22Rv1 (cell line): ENCODE measurements at regions not wholly inside any gene's neighbourhood (a gene's known extent, or its start where the extent isn't known, plus 50 kb on each side); places are given as distances from the start of the nearest gene placed in this dataset.

Experiments
- H3K27ac ChIP-seq: fragments of 450-650 bp; 2 replicates; pipeline ENCODE4 v1.5.1; 2017
- ZFX ChIP-seq: fragments of 450-650 bp; IDR thresholded peaks from 2 replicates; pipeline ENCODE4 v1.6.1; 2017; ENCODE audit warnings: antibody characterized with exemption, borderline replicate concordance
- TF ChIP-seq, protein P1 (sequence below): fragments of 450-650 bp; IDR thresholded peaks from 2 replicates; pipeline ENCODE4 v1.5.1; 2017; ENCODE audit warnings: mild to moderate bottlenecking

DNA sequence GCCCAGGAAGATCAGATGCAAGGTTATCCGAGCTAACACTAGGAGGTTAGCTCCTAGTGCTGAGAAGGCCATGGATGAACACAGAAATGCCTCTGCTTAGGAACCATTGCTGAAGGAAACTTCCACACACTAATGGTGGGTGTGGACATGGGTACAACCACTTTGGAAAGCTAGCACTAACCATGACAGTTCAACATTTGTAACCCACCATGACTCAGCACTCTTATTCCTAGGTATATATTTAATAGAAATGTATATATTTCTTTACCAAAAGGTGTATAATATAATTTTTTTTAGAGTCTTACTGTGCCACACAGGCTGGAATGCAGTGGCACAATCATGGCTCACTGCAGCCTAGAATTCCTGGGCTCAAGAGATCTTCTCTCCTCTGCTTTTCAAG, 85.3 kb upstream of the BTBD3 start:
- TF ChIP-seq ZFX: no peak
- TF ChIP-seq, protein P1, sequence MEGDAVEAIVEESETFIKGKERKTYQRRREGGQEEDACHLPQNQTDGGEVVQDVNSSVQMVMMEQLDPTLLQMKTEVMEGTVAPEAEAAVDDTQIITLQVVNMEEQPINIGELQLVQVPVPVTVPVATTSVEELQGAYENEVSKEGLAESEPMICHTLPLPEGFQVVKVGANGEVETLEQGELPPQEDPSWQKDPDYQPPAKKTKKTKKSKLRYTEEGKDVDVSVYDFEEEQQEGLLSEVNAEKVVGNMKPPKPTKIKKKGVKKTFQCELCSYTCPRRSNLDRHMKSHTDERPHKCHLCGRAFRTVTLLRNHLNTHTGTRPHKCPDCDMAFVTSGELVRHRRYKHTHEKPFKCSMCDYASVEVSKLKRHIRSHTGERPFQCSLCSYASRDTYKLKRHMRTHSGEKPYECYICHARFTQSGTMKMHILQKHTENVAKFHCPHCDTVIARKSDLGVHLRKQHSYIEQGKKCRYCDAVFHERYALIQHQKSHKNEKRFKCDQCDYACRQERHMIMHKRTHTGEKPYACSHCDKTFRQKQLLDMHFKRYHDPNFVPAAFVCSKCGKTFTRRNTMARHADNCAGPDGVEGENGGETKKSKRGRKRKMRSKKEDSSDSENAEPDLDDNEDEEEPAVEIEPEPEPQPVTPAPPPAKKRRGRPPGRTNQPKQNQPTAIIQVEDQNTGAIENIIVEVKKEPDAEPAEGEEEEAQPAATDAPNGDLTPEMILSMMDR: no peak
- H3K27ac ChIP-seq: no peak overlapping the region

DNA sequence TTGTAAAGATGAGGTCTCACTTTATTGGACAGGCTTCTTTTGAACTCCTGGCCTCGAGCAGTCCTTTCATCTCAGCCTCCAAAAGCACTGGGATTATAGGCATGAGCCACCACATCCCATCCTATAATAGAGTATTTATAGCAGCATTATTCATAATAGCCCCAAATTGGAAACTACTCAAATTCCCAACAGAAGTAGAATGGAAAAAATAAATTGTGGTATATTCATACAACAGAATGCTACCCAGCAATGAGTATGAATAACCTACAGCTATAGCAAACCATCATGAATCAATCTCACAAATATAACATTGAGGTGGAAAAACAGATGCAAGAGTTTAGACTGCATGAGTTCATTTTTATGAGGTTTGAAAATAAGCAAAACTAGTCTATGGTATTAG, 84.8 kb upstream of the BTBD3 start:
- H3K27ac ChIP-seq: no peak overlapping the region
- TF ChIP-seq, protein P1: no peak
- TF ChIP-seq ZFX: no peak

DNA sequence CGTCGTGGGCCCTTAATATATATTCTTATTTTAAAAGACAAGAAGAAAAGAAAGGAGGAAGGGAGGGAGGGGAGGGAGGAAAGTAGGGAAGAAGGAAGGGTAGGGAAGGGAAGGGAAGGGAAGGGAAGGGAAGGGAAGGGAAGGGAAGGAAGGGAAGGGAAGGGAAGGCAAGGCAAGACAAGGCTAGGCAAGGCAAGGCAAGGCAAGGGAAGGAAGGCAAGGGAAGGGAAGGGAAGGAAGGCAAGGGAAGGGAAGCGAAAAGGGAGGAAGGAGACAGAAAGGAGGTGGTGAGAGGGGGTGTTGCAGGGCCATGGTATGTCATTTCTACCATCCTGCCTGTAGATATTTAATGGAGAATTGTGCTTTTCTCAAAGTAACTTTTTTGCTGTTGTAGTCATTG, 83.9 kb upstream of the BTBD3 start:
- H3K27ac ChIP-seq: no peak overlapping the region
- no peak for TF ChIP-seq ZFX
- TF ChIP-seq, protein P1: no peak

DNA sequence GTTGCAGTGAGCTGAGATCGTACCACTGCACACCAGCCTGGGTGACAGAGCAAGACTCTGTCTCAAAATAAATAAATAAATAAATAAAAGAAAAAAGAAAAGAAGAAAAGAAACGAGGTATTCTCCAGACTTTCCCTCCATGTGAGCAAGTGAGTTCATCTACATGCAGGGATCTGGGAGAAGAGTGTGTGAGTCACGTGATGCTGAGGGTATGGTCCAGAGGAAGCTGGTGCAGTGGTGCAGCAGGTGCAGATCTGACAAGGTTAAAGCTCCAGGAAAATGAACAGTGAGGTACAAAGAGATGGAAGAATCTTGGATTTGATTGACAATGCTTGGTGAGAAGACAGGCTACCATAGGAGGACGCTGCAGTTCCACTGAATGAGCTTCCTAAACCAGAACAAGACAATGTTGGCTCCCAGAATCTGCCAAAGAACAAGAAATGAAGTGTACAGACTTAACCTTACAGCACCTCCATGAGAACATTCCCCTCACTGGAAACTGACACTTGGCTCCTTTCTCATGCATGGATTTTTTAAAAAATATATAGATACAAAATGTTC, 79.5 kb upstream of the BTBD3 start:
- TF ChIP-seq, protein P1: no peak
- TF ChIP-seq ZFX: no peak
- H3K27ac ChIP-seq: no peak overlapping the region

DNA sequence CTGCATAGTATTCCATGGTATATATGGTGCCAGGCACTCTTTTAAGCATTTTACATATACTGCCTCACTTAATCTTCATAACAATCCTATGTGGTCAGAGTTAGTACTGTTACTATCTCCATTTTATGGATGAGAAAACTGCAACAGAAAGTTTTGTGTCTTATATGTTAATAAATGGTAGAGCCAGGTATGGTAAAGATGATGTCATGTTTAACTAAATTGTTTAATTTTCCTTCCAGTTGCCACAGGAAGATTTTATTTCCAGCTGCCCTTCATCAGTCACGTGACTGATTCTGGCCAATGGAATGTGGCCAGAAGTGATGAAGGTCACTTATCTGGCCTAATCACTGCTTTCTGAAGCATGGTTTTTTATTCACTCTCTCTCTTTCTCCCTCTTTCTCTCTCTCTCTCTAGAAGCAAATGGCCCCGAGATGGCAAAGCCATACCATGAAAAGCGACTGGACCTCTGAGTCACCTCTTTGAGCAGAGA, 75.7 kb upstream of the BTBD3 start:
- no peak overlapping the region for H3K27ac ChIP-seq

DNA sequence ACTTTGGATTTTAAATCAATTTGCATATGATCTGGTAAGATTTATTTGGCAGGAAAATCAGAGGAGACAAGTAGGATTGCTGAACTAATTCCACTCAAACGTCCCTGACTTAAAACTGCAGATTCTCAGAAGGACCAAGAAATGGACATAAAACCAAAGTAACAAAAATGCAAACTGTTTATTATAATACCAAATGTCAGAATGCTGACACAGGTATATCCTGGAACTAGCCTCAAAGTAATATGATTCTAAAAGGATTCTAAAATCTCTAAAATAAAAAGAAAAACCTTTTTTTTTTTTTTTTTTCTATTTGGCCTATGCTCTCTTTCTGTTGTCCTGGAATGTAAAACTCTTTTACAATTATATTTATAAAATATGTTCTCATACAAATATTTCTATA, 74.4 kb upstream of the BTBD3 start:
- TF ChIP-seq, protein P1: no peak
- TF ChIP-seq ZFX: no peak
- no peak overlapping the region for H3K27ac ChIP-seq

More for the DNA sequence above, 75.7 kb upstream of the BTBD3 start:
- TF ChIP-seq ZFX: no peak
- TF ChIP-seq, protein P1: no peak

DNA sequence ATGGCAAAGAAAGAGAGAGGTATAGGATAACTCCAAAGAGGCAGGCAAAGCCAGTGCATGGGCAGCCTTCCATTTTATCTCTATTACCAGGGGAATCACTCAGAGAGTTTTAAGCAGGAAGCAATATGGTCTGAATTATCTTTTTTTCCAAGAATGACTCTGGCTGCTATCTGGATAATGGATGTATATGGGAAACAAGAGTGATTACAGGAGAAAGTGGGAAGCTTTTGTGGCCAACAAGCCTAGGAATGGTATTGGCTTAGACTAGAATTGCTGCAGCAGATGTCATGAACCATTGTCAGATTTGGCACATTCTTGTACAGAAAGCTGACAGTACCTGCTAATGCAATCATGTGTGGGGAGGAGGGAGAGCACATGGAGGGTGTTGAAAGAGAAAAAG, 73.0 kb upstream of the BTBD3 start:
- TF ChIP-seq ZFX: no peak
- TF ChIP-seq, protein P1: no peak
- no peak overlapping the region for H3K27ac ChIP-seq
